ENCODE measurements at regions not wholly inside any gene's neighbourhood (a gene's known extent, or its start where the extent isn't known, plus 50 kb on each side); places are given as distances from the start of the nearest gene placed in this dataset.

- Histone ChIP-seq H3K4me3 (no peak overlapping the region), H3K36me3 (ENCODE audit: low read depth) (no peaks in the 10 kb centered on the region), H3K9me3 (no peaks in the 10 kb centered on the region), H3K4me1 (ENCODE audit: low read depth) (no peaks in the 10 kb centered on the region)
- ATAC-seq (no peak), DNase-seq (no peak)
- TF ChIP-seq CTCF (IDR thresholded peaks at IDR 0.05) = no peak
- intact Hi-C loops (cut with DNase I, micrococcal nuclease) = no loop called here
Measured at GRCh38 chr15:47503876-47504275, 213.4 kb upstream of the SEMA6D start.

DNA sequence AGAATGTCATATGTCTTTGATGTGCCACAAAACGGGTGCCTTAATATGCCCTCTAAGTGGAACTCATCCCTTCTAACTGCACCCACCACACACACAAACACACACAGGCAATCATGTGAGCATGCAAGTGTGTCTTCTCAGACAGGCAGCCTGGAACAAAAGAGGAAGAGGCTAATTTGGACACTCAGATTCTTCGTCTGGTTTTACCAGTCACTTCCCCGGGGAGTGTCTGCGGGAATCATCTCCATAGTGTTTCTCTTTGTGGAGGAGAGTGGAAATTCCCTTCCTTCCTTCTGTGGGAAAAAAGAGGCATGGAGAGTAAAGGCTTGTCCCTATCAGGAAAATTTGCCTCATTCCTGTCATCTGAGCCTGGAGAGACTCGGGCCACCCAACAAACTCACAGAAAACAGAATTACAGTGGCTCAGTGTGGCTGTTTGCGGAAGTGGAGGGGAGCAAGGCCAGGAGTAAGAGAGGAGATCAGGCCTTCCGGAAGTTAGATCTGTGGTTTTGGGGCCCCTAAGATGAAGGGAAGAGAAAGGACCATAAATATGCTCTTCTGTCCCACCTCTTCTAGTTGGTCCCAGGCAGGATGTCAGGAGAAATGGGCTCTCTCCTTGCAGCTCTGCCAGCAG lies 212.6 kb upstream of the SEMA6D start:
- no peaks in the 10 kb centered on the region for H3K9me3 ChIP-seq
- TF ChIP-seq CTCF (IDR thresholded peaks at IDR 0.05) = no peak
- H3K4me1 ChIP-seq (ENCODE audit: low read depth) = no peaks in the 10 kb centered on the region
- H3K4me3 ChIP-seq = no peak overlapping the region
- ATAC-seq = peak; percentile 13
- intact Hi-C loops (cut with DNase I, micrococcal nuclease) = no loop called here
- DNase-seq = peak in 1 of 3 donors; percentile 3
- no peaks in the 10 kb centered on the region for H3K36me3 ChIP-seq (ENCODE audit: low read depth)

DNA sequence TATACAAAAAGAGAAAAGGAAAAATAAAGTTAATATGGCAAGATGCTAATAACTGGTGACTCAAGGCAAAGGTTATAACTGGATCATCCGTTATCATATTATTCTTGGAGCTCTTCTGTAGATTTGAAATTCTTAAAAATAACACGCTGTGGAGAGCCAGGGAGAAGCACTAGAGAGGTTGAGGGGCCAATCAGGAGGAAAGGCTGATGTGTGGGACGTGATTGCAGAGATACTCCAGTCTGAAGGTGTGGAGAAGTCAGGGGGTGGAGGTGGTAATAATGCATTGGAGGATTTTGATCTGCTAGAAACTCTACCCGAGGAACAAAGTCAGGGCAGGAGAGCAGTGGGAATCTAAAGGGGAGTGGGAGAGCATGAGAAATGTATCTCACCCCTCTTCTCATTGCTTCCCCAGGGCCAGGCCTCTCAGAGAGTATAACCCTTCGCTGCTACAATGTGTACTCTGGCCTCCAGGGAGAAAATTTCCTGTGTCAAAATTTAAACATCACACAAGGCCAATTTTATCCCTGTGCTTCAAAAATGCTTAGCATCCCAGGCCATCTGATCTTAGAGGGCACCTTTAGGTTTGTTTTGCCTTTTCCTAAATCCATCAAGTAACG lies 211.5 kb upstream of the SEMA6D start:
- no peaks in the 10 kb centered on the region for H3K4me1 ChIP-seq (ENCODE audit: low read depth)
- DNase-seq = no peak
- H3K4me3 ChIP-seq = no peak overlapping the region
- TF ChIP-seq CTCF (IDR thresholded peaks at IDR 0.05) = no peak
- intact Hi-C loops (cut with DNase I, micrococcal nuclease) = no loop called here
- H3K36me3 ChIP-seq (ENCODE audit: low read depth) = no peaks in the 10 kb centered on the region
- ATAC-seq = no peak
- H3K9me3 ChIP-seq = no peaks in the 10 kb centered on the region

DNA sequence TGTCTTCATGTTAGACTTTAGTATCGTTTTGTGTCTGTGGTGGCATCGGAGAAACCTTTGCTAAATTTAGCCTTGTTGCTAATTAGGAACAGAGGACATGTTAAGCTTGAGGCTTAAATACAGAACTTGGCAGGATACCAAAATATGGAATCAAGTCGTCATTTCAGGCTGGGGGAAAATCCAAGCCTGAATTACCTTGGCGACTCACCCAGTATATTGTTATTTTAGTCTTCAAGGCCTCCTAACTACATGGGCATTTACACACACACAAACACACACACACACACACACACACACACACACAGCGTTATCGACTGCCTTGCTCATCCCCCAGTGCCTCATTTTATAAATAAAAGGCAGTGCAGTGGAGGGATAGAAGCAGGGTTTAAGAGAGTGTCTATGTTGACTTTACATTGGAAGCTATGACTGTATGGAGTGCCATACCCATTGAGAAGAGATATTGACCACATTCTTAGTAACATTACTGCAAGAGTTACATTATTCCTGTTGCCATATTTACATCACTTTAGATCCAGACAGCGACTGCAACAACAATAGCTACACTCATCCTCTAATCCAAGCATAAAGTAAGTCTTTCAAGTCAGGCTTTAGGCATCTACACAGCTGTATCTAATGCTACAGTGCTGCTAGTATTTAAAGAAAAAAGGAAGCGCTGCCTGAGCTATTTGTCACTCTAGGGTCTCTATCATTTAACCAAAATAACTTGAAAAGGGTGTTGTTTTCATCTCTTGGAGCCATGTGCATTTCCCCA lies 210.8 kb upstream of the SEMA6D start:
- DNase-seq = no peak
- no peak overlapping the region for H3K4me3 ChIP-seq
- H3K4me1 ChIP-seq (ENCODE audit: low read depth) = no peaks in the 10 kb centered on the region
- ATAC-seq = no peak
- no peaks in the 10 kb centered on the region for H3K9me3 ChIP-seq
- TF ChIP-seq CTCF (IDR thresholded peaks at IDR 0.05) = no peak
- H3K36me3 ChIP-seq (ENCODE audit: low read depth) = no peaks in the 10 kb centered on the region
- intact Hi-C loops (cut with DNase I, micrococcal nuclease) = no loop called here

- Histone ChIP-seq H3K36me3 (ENCODE audit: low read depth) (no peaks in the 10 kb centered on the region), H3K4me1 (ENCODE audit: low read depth) (no peaks in the 10 kb centered on the region), H3K4me3 (no peak overlapping the region), H3K9me3 (no peaks in the 10 kb centered on the region)
- no peak for TF ChIP-seq CTCF (IDR thresholded peaks at IDR 0.05)
- DNase-seq (no peak), ATAC-seq (no peak)
- intact Hi-C loops (cut with DNase I, micrococcal nuclease) = no loop called here
Measured at GRCh38 chr15:47507221-47507985, 209.9 kb upstream of the SEMA6D start.
